ENCODE measurements at regions not wholly inside any gene's neighbourhood (a gene's known extent, or its start where the extent isn't known, plus 50 kb on each side); places are given as distances from the start of the nearest gene placed in this dataset.

- TF ChIP-seq POLR2AphosphoS5 (IDR thresholded peaks at IDR 0.05) (no peak), POLR2A (IDR thresholded peaks at IDR 0.05) (no peak), EP300 (IDR thresholded peaks at IDR 0.05) (no peak)
- DNase-seq, result no peak
- no peak for ATAC-seq (ENCODE audit: low FRiP score in 2 of 2)
Measured at GRCh38 chr7:136027160-136027559, 50.0 kb upstream of the MTPN start.

More at GRCh38 chr7:136027160-136027559, 50.0 kb upstream of the MTPN start:
- H3K27me3 ChIP-seq, result no peaks in the 10 kb centered on the region
- no peaks in the 10 kb centered on the region for H3K9me3 ChIP-seq
- H3K4me3 ChIP-seq, result no peak overlapping the region
- no peak overlapping the region for H3K27ac ChIP-seq
- 84 to 90% methylated on average over 2 of the region's 2 CpGs for WGBS, 2 donors
- H3K4me1 ChIP-seq, result no peaks in the 10 kb centered on the region
- H3K36me3 ChIP-seq, result no peaks in the 10 kb centered on the region

Small RNA genes lying in the stretch of these regions (small RNA-seq; reads per million reads assigned to genes)
- 0 reads per million in 4 donors for gene RF00019

Data from upper lobe of left lung (tissue), 6 donors.